AML-193 (cell line): ENCODE measurements at regions not wholly inside any gene's neighbourhood (a gene's known extent, or its start where the extent isn't known, plus 50 kb on each side); places are given as distances from the start of the nearest gene placed in this dataset.

ENCODE experiments used
- DNase-seq, 2 experiments: peaks; one replicate each; lab custom pipeline; 2025; lab: John Stamatoyannopoulos, UW

GRCh38 chr6:141313986-141314385, 818.7 kb upstream of the GJE1 start:
- DNase-seq: no peak

- no peak for DNase-seq
These were observed 823.4 kb upstream of the GJE1 start for GRCh38 chr6:141309295-141309694.

GRCh38 chr6:141307309-141307998, 825.3 kb upstream of the GJE1 start:
- no peak for DNase-seq

GRCh38 chr6:141303907-141304306, 828.8 kb upstream of the GJE1 start:
- no peak for DNase-seq

GRCh38 chr6:141301779-141302178, 830.9 kb upstream of the GJE1 start:
- DNase-seq: no peak

GRCh38 chr6:141290941-141291721, 841.6 kb upstream of the GJE1 start:
- no peak for DNase-seq

GRCh38 chr6:141288947-141289346, 843.8 kb upstream of the GJE1 start:
- DNase-seq: no peak

GRCh38 chr6:141282263-141282662, 850.5 kb upstream of the GJE1 start:
- DNase-seq: no peak

- DNase-seq: no peak
These were observed 863.0 kb upstream of the GJE1 start for GRCh38 chr6:141269684-141270083.

GRCh38 chr6:141267420-141267819, 865.3 kb upstream of the GJE1 start:
- no peak for DNase-seq

- DNase-seq: no peak
These were observed 866.7 kb upstream of the GJE1 start for GRCh38 chr6:141265756-141266623.

- no peak for DNase-seq
These were observed 868.6 kb upstream of the GJE1 start for GRCh38 chr6:141264101-141264500.

- no peak for DNase-seq
These were observed 871.1 kb upstream of the GJE1 start for GRCh38 chr6:141261672-141262060.

- DNase-seq: no peak
These were observed 871.6 kb upstream of the GJE1 start for GRCh38 chr6:141261016-141261671.

- no peak for DNase-seq
These were observed 872.1 kb upstream of the GJE1 start for GRCh38 chr6:141260627-141261015.

- DNase-seq: no peak
These were observed 872.9 kb upstream of the GJE1 start for GRCh38 chr6:141259807-141260206.

GRCh38 chr6:141259091-141259490, 873.6 kb upstream of the GJE1 start:
- DNase-seq: no peak

- DNase-seq: no peak
These were observed 874.2 kb upstream of the GJE1 start for GRCh38 chr6:141258516-141258915.

GRCh38 chr6:141254336-141254735, 878.4 kb upstream of the GJE1 start:
- no peak for DNase-seq

- DNase-seq: no peak
These were observed 879.7 kb upstream of the GJE1 start for GRCh38 chr6:141252828-141253608.

GRCh38 chr6:141251286-141251685, 881.4 kb upstream of the GJE1 start:
- no peak for DNase-seq
